GM21528 (cell line): ENCODE measurements at regions not wholly inside any gene's neighbourhood (a gene's known extent, or its start where the extent isn't known, plus 50 kb on each side); places are given as distances from the start of the nearest gene placed in this dataset.
"Not testable (repeated sequence)": the region's sequence is repeated elsewhere in the genome, so short reads cannot be mapped to it uniquely, and the experiment has no call there.

Experiments
- ATAC-seq: cut with Tn5 transposase; IDR thresholded peaks from one replicate; pipeline ENCODE4 v1.9.1; 2021; ENCODE audit warnings: mild to moderate bottlenecking, moderate library complexity; ENCODE audit not compliant: unreplicated experiment, low FRiP score

DNA sequence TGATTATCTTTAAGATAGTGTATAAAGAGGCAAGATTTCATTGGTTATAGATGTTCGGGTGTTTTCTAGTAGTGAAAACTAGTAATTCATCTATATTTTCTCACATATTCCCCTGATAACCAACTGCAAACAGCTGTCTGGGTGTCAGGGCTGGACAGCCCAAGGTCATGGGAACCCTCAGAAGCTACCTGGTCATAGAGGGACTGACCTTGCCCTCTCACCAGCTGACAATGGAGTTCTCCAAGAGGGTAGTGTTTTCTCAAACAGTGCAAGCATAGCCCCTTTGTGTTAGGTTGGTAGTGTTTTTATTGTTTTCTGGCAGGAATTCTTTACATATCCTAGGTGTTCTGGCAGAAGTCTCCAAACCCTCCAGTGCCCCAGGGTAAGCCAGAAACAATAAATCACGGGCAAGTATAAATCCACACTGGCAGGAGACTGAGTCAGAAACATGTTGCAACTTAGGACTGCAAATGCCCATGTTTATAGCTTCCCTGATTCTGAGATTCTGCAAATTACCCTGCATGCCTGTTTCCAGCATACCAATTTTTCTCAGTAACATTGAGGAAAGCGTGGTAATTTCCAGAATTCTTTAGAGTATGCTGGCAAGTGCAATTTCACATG is 82.8 kb upstream of the ATP1A1 start:
- ATAC-seq = no peak

DNA sequence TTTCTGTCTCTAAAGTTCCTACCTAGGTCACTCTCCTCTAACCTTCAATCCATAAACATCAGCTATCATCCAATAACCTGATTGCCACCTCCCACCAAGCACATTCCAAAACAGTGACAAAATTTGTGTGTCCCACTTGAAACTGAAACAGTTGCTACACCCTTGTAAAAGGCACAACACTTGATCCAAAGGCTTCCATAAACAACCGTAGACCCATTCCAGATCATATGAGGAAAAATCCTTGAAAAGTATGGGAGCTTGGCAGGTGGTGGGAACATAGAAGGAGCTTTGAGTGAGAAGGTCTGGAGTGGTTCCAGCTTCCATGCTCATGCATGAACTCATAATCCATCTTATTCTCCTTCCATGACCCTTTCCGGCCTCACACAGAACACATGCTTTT is 82.0 kb upstream of the ATP1A1 start:
- ATAC-seq = no peak

DNA sequence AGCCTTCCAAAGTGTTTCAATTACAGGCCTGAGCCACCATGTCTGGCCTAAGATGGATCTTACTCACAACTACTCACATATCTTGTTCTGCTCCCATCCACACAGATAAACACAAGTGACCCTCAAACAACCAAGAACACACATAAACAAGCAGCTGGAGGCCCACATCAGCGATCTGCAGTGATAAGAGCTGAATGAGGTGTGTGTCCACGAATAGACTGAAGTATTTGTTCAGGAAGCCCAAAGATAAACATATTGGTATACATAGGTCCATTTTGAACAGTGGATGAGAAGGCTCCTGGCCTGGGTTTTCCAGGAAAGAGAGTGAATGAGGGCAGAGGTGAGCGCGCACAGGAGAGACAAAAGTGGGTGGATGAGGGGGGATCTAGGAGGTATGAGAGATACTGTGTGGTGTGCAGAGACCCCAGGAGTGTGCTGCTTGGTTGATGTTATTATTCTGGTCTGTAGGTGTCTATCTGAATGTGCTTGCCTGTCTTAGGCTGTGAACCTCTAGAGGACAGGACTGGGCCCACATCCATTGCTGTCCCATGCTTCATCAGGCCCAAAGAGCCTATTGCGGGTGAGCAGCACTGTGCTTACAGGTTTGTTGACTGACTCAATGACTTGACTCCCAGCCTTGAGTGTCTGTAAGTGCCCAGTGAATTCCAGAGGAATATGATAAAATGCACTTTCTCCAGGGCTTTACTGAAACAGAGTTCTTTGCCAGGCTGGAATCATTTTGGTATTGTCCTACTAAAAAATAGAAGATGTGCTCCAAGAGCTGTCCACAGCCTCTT is 79.9 kb upstream of the ATP1A1 start:
- ATAC-seq = no peak

DNA sequence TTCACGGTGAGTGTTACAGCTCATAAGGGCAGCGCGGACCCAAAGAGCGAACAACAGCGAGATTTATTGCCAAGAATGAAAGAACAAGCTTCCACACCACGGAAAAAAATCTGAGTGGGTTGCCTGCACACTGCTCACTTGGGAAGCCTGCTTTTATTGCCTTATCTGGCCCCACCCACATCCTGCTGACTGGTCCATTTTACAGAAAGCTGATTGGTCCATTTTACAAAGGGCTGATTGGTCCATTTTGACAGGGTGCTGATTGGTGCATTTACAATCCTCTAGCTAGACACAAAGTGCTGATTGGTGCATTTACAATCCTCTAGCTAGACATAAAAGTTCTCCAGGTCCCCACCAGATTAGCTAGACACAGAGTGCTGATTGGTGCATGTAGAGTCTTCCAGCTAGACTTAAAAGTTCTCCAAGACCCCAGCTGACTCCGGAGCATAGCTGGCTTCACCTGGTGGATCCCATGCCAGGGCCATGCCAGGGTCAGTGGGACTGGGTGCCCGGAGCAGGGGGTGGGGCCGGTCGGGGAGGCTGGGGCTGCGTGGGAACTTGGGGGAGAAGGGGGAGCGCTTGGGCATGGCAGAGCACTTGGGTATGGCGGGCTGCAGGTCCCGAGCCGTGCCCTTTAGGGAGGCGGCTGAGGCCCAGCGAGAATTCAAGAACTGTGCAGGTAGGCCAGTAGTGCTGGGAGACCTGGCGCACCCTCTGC is 75.4 kb upstream of the ATP1A1 start:
- no peak for ATAC-seq

DNA sequence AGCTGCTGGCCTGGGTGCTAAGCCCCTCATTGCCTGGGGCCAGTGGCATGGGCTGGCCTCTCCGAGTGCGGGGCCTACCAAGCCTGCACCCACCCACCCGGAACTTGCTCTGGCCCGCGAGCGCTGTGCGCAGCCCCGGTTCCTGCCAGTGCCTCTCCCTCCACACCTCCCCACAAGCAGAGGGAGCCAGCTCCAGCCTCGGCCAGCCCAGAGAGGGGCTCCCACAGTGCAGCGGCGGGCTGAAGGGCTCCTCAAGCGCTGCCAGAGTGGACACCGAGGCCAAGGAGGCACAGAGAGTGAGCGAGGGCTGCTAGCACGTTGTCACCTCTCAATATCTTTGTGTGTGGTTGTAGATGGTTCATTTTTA is 74.8 kb upstream of the ATP1A1 start:
- ATAC-seq = not testable (repeated sequence)

DNA sequence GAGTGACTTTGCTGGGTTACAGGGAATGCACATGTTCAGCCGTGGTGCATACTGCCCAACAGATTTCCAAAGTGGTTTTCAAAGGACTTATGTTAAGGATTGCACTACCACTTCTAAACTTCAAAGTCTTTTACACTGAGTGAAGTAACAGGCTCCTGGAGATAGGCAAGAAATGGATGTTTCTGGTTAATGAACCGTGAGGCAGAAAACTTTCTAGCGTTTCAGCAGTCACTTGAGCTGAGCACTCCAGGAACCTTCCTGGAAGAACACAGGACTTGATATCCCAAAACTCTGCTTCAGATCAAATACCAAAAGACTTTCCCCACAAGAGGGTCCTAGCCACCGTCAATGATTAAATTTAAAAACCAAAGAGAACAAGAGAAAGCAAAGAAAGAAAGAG is 74.3 kb upstream of the ATP1A1 start:
- no peak for ATAC-seq

DNA sequence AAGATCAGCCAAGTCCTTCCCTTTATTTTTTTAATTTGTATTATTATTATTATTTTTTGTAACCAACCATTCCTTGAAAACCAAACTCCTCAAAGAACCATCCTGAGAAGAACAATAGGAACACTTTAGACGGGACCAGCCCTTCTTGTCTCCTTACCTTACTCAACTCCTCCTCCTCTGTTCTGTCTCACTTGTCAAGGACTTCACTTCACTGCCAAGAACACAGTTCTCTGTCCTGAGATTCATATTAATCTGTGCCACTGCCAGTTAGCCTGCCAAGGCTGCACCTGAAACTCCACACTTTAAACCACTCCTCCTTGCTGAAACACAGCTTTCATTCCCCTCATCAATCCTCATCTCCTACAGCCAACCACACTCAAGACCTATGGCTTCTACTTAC is 73.8 kb upstream of the ATP1A1 start:
- no peak for ATAC-seq

DNA sequence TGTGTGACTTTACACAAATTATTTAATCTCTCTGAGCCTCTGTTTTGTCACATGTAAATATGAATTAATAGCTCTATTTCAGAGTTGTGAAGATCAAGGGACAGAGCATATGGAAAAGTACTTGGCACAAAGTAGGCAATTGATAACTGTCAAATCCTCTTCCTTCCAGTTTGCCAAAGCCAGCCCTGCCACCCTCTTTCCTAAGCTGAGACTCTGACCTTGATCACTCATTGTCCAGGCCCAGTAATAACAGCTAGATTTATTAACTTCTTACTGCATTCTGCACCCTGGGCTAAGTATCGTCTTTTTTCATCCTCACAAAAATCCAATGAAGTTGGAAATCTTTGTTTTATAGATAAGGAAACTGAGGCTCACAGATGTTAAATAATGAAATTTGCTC is 70.8 kb upstream of the ATP1A1 start:
- ATAC-seq = no peak

DNA sequence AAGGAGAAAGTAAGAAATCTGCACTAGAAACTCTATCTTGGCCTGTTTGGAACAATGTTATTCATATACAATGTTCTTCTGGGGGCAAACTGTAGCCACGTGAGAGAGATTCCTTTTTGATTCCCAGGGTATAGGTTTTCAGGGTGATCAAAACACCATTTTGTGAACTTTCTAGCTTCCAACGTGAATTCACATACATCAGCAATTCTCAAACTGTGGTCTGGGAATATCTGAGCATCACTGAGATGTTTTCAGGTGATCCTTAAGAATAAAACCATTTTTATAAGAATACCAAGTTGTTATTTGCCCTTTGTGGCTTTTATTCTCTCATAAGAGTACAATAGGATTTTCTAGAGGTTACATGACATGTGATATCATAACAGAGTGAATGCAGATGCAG is 66.9 kb upstream of the ATP1A1 start:
- no peak for ATAC-seq

DNA sequence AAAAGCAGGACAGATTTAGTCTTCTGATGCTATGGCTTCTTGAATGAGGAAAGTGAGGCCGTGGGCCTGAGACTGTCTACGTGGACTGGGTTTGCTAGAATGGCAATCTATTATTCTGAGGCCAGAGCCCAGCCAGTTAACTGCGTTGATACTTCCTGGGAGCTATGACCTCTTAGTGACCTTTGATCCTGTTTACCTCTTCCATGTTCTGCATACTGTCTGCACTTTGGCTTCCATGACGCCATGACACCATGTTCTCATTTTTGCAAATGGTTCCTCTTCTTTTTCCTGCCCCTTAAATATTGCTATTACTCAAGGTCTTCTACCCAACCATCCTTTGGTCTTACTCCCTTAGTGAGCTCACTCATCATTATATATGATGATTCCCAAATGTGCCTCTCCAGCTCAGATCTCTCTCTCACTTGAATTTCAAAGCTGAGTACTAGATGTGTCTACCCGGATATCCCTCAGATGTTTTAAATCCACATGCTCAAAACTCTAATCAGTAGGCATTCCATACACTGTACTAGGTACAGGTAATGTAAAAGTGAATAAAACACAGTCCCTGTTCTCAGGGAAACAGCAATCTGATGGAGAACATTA is 66.1 kb upstream of the ATP1A1 start:
- ATAC-seq = no peak

DNA sequence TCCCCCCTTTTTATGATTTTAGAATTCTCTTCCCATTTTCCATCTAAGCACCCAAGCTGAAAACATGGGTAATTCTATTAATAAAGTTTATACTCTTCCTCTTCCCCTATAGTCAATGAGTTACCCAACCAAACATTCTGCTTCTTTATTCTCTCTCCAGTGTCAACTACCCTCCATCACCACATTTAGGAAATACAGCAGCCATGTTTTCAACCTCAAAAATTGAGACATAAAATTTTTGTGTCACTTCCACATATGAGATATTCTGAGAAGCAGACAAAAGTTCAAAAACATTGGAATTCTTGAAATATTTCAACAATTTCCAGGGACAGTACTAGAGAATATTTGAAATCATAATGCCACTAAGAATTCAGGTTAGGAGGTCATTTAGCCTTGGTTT is 64.8 kb upstream of the ATP1A1 start:
- ATAC-seq = no peak

DNA sequence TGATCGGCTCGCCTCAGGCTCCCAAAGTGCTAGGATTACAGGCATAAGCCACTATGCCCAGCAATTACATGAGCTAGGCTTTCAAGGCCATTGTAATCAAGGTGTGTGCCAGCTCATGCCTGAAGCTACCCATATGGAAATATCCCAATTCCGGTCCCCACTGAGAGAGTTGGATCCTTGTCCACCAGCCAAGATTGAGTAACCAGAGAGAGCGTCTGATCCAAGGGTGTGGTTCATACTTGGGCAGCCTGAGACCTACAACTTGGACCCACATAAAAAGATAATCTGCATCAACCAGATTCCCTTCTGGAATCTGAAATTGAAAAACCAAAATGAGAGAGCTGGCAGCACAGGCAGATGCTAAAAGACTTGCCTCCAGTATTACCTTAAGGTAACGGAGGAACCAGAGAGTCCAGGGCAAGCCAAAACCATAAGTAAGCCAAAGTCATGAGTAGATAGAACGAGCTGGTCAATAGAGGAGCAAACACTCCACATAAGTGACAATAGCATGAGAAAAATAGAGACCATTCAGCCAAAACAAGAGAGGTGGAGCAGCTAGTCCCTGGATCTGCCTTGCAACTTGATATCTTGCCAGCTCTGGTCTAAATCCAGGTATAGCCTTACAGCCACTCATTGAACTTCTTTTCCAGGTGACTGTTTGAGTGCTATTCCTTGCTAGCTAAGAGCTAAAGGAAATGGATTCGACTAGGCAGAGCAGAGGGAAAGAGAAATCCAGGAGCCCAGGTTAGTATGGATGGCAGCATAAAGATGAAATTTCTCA is 63.8 kb upstream of the ATP1A1 start:
- no peak for ATAC-seq

DNA sequence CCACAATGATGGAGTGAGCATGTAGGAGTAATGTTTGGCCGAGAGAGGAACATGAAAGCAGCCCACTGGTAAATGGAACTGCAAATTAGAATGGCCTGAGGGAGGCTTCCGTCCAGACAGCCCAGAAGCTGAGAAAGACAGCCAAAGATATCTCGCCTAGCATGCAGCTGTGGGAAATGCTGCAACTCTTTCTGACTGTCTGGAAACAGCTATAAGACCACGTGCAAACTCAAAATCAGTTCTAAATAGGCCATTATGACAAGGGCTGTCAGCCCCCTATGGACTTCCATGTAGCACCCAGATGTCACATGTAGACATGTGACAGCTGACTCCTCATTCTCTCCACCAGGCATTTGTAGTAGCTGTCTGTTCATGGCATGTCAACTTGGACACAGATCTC is 62.9 kb upstream of the ATP1A1 start:
- no peak for ATAC-seq

DNA sequence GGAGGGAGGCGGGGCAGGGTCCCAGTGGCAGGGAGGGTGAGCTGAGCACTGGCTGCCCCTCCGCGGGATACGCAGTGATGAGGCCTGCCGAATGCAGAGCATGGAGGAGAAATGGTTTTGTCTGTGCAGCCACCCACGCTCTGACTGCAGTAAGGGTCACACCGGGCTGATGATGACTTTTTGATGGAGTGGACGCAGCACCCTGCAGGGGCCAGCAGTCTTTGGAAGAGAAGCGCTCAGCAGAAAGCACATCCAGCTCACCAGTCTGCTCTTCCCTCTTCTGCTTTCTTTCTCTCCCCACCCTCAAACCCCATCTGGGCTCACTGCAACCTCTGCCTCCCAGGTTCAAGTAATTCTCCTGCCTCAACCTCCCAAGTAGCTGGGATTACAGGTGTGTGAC is 61.9 kb upstream of the ATP1A1 start:
- ATAC-seq = no peak

DNA sequence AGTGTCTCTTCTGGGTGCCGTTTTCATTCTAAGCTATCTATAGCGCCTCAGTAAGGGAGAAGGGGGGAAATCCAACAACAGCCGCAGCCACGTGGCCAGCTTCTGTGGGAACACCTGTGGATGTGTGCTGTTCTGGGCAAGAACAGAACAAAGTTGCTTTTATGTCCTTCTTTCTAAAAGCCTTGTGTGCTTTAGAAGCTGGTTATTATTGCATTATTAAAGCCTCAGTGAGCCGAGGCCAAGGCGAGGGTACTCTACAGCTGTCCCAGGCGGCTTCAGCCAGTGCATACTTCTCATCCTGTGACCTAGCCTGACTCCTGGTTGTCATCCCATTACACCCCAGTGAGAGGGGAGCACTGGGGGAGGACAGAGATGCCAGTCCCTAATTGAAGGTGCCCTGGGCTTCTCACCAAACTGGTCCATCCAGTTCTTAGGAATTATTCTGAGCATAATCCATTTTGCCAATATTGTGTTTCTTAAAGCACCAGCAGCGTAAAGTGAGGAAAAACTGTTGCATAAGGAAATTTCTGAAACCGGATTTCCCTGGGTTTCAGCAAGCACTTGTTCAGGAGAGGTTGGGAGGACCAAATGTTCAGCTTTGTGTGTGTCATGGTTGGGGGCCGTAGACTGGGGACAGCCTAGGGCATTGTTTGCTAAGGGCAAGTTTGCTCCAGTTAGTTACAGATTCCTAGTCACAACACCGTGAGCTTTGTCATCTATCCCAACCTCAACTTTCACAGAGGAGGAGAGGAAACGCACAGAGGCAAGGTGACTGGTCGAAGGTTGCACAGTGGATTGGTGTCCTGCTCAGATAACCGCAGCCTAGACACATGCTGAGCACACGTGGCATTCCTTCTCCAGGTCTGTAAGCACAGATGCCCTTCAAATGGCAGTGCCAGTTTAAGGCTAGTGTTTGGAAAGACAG is 61.0 kb upstream of the ATP1A1 start:
- no peak for ATAC-seq

DNA sequence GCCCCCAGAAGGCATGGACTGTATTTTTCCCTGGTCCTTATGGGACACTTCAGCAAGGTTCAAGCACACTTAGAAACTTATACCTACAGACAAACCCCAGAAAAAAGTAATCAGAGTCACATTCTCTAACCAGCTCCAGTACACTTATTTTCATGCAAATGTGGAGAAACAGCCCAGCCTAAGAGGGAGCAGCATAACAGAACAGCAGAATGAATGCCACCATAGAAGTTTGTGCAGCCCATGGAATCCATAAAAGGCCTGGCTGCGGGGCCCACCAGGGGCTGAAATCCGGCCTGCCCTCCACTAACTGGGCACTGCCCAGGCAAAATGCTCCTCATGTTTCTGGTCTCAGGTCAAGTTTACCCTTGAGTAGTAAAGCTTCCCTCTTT is 60.4 kb upstream of the ATP1A1 start:
- ATAC-seq = no peak

DNA sequence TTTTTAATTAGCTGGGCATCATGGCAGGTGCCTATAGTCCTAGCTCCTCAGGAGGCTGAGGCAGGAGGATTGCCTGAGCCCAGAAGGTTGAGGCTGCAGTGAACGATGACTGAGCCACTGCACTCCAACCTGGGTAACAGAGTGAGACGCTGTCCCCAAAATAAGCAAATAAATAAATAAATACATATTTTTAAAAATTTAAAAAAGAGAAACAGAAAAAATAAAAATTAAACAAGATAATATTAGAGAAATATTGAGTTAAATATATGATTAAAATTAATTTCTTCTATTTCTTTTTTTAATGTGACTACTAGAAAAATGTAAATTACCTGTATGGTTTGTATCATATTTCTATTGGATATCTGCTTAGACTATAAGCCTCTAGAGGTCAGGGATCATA is 59.3 kb upstream of the ATP1A1 start:
- no peak for ATAC-seq

DNA sequence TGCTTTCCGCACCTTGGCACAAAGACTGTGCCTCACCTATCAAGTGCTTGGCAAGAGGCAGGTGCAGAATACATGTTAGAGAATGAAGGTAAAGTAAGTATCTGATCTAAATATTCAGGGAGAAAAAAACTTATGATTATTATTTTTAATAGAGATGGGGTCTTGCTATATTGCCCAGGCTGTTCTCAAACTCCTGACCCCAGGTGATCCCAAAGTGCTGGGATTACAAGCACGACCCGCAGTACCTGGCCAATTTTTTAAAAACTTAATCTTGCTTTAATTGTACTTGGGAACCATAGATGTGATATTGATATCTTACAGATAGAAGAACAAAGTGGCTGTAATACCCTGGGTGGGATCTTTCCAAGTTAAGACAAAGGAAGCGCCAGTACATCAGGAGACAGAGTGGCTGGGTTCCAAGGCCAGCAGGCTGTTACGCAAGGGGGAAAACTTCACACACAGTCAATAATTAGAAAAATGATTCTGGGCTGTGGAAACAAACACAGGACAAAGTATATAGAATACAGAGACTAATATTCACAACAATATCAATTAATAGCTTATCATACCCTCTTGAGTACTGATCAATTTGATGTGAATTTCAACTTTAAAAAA is 58.6 kb upstream of the ATP1A1 start:
- ATAC-seq = no peak

DNA sequence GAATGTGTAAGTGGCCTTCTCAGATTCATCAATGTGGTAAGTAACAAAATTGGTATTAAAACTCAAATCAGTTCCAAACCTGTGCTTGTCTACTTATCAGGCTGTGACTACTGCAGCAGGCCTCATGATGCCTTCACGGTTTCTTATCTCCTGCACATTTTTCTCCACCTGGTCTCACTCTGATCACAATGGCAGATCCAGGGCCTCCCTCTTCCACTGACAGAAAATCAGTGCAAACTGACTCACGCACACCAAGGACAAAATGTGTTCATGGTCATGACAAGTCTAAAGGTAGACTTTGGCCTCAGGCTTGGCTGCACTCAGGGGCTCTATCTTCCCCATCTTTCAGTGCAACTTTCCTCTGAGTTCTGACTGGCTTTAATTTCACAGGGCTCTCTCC is 56.7 kb upstream of the ATP1A1 start:
- no peak for ATAC-seq
